Fibroblast of mammary gland (primary cell): ENCODE measurements at regions not wholly inside any gene's neighbourhood (a gene's known extent, or its start where the extent isn't known, plus 50 kb on each side); places are given as distances from the start of the nearest gene placed in this dataset.
A peak's percentile ranks its signal among the peaks of the same experiment; 100 is the strongest.

Source experiments
- DNase-seq: peaks from one replicate; pipeline ENCODE4 v3.0.0-alpha.2; 2010; ENCODE audit warnings: low read depth
- H3K4me3 ChIP-seq: 2 replicates; pipeline ENCODE4 v1.5.1; 2011; ENCODE audit warnings: low read depth, mild to moderate bottlenecking, low read length, moderate library complexity; ENCODE audit not compliant: control insufficient read depth
- CTCF ChIP-seq: conservative IDR thresholded peaks from 2 replicates; pipeline ENCODE4 v1.5.1; 2011; ENCODE audit warnings: low read depth, low read length, inconsistent platforms; ENCODE audit not compliant: control insufficient read depth, insufficient read depth

GRCh38 chr12:28104903-28105864, 85.1 kb upstream of the CCDC91 start:
- peak; percentile 16 for DNase-seq
- no peak for TF ChIP-seq CTCF
- H3K4me3 ChIP-seq, result no peak overlapping the region

GRCh38 chr12:28107679-28108078, 82.6 kb upstream of the CCDC91 start:
- no peak overlapping the region for H3K4me3 ChIP-seq
- peak; percentile 43 for DNase-seq
- TF ChIP-seq CTCF, result no peak

GRCh38 chr12:28108599-28108998, 81.7 kb upstream of the CCDC91 start:
- DNase-seq, result no peak
- no peak for TF ChIP-seq CTCF
- H3K4me3 ChIP-seq, result no peak overlapping the region

GRCh38 chr12:28110329-28110728, 79.9 kb upstream of the CCDC91 start:
- no peak for TF ChIP-seq CTCF
- H3K4me3 ChIP-seq, result no peak overlapping the region
- DNase-seq, result no peak

GRCh38 chr12:28114488-28114887, 75.8 kb upstream of the CCDC91 start:
- DNase-seq, result peak; percentile 58
- H3K4me3 ChIP-seq, result no peak overlapping the region
- no peak for TF ChIP-seq CTCF

GRCh38 chr12:28121433-28121832, 68.8 kb upstream of the CCDC91 start:
- no peak for DNase-seq
- no peak overlapping the region for H3K4me3 ChIP-seq
- no peak for TF ChIP-seq CTCF
